ENCODE measurements at regions not wholly inside any gene's neighbourhood (a gene's known extent, or its start where the extent isn't known, plus 50 kb on each side); places are given as distances from the start of the nearest gene placed in this dataset.

DNA sequence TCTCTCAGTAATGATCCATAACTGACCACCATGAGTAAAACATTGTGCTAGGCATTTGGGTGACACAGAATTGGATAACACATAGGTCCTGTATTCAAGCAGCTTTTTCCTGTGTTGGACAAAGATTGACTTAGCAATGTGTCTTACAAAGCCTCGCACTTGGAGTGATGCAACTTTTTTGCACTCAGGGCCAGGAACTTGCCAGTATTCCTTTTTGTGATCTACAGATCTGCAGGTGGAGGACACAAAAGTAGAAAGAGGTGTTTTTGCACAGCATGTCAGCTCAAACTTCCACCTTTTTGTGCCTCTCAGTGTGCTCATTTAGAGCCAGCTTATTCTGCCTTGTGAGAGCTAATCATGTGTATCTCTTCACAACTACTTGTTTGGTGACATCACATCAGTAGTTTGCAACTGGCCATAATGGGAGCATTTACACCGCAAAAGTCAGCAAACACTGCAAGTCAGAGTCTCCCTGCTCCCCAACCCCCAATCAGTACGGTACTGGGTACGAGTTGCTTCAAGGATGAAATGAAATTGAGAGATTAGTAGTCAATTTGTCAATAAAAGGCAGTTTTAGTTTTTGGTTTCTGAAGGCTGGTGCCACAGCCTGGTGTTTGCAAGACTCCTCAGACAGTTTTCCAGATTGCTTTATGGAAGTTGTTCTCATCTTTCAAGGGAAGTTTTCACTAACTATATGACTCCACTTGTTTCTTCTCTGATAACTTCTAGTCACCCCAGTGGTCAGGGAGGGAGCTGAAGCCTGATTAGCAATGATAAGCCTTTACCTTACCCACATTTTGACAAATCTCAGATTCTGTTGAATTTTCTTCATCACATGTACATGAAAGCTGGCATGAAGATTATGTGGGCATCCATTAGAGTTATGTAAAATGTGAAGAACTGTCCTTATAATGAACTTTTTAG is 149.1 kb downstream of the PDCD6IP start:
- no peak for TF ChIP-seq CTCF (IDR thresholded peaks at IDR 0.05; ENCODE audit: low read depth, low read length, missing control alignments)
- Histone ChIP-seq H3K4me3 (ENCODE audit: low read depth, low read length) (no peak overlapping the region), H3K36me3 (replicated peaks) (no peaks in the 10 kb centered on the region), H3K27me3 (replicated peaks) (peaks cover 2% of the 10 kb centered on the region), H3K27ac (no peak overlapping the region)
- in situ Hi-C loops (cut with HindIII; ENCODE audit: low pct_ligation_motif_present, low sequenced_read_pairs), result no loop called here
- DNase-seq, result no peak

GRCh38 chr3:33949074-33949473 is 150.6 kb downstream of the PDCD6IP start:
- no peak overlapping the region for H3K4me3 ChIP-seq (ENCODE audit: low read depth, low read length)
- DNase-seq, result no peak
- in situ Hi-C loops (cut with HindIII; ENCODE audit: low pct_ligation_motif_present, low sequenced_read_pairs), result no loop called here
- H3K27me3 ChIP-seq (replicated peaks), result peaks cover 2% of the 10 kb centered on the region
- no peak overlapping the region for H3K27ac ChIP-seq
- TF ChIP-seq CTCF (IDR thresholded peaks at IDR 0.05; ENCODE audit: low read depth, low read length, missing control alignments), result no peak
- no peaks in the 10 kb centered on the region for H3K36me3 ChIP-seq (replicated peaks)

GRCh38 chr3:33954956-33955355 is 156.5 kb downstream of the PDCD6IP start:
- in situ Hi-C loops (cut with HindIII; ENCODE audit: low pct_ligation_motif_present, low sequenced_read_pairs), result no loop called here
- TF ChIP-seq CTCF (IDR thresholded peaks at IDR 0.05; ENCODE audit: low read depth, low read length, missing control alignments), result no peak
- Histone ChIP-seq H3K36me3 (replicated peaks) (no peaks in the 10 kb centered on the region), H3K4me3 (ENCODE audit: low read depth, low read length) (no peak overlapping the region), H3K27me3 (replicated peaks) (no peaks in the 10 kb centered on the region), H3K27ac (no peak overlapping the region)
- peak; percentile 19 for DNase-seq

DNA sequence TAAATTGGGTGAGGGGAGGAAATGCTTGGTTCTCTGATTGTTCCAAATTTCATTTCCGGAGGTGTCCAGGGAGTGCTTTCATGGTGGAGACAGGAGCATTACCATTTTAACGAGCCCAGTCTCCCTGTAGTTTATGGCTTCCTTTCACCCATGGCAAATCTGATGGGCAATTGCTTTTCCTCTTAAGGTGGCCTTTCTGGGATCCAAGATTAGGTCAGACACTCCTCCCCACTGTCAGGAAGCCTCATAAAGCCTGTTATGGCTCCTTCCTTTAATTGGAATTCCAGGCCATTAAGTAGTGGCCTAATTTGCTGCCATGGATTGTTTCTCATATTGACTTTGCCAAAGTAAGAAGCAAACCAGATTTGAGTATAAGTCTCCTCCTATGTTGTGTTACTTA is 157.8 kb downstream of the PDCD6IP start:
- no peak for TF ChIP-seq CTCF (IDR thresholded peaks at IDR 0.05; ENCODE audit: low read depth, low read length, missing control alignments)
- no peak overlapping the region for H3K4me3 ChIP-seq (ENCODE audit: low read depth, low read length)
- H3K36me3 ChIP-seq (replicated peaks), result no peaks in the 10 kb centered on the region
- in situ Hi-C loops (cut with HindIII; ENCODE audit: low pct_ligation_motif_present, low sequenced_read_pairs), result no loop called here
- DNase-seq, result no peak
- no peak overlapping the region for H3K27ac ChIP-seq
- H3K27me3 ChIP-seq (replicated peaks), result no peaks in the 10 kb centered on the region

DNA sequence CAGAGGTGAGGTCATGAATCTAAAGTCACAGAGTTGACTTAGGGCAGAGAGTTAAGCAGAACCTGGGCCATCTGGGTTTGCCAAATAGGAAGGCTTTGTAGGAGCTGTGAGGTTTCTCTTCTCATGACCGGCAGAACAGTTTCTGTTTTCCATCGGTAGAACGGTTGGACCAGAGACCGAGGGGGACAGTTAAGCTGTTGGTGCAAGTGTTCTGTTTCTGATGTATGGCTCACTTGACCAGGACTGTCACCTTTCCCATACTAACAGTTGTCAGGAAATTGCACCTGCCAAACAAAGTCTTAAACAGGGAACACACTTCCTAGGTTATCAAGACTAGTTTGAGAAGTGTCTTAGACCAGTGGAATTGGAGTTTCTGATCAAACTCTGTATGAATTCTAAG is 158.3 kb downstream of the PDCD6IP start:
- no peak for DNase-seq
- Histone ChIP-seq H3K4me3 (ENCODE audit: low read depth, low read length) (no peak overlapping the region), H3K27me3 (replicated peaks) (no peaks in the 10 kb centered on the region), H3K36me3 (replicated peaks) (no peaks in the 10 kb centered on the region), H3K27ac (no peak overlapping the region)
- in situ Hi-C loops (cut with HindIII; ENCODE audit: low pct_ligation_motif_present, low sequenced_read_pairs), result no loop called here
- TF ChIP-seq CTCF (IDR thresholded peaks at IDR 0.05; ENCODE audit: low read depth, low read length, missing control alignments), result no peak

All from brain microvascular endothelial cell (primary cell).